ENCODE measurements at regions not wholly inside any gene's neighbourhood (a gene's known extent, or its start where the extent isn't known, plus 50 kb on each side); places are given as distances from the start of the nearest gene placed in this dataset.

DNA sequence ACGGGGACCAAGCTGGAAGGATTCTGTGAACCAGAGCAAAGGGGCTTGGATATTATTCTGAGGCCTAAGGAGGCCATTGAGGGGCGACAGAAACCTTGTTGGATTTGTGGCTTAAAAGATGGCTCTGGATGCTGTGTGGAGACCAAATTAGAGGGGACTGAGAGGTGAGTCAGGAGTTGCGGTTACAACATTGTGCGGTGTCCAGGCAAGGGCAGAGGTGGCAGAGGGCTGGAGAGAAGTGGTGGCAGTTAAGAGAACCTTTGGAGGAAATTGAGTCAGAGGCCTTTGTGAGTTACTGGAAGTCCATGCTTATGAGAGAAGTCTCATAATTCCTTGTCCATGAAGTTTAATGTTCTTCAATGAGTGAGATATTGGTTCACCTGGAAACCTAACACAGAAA is 143.2 kb downstream of the FAM43A start:
- no peak overlapping the region for H3K27ac Mint-ChIP-seq

DNA sequence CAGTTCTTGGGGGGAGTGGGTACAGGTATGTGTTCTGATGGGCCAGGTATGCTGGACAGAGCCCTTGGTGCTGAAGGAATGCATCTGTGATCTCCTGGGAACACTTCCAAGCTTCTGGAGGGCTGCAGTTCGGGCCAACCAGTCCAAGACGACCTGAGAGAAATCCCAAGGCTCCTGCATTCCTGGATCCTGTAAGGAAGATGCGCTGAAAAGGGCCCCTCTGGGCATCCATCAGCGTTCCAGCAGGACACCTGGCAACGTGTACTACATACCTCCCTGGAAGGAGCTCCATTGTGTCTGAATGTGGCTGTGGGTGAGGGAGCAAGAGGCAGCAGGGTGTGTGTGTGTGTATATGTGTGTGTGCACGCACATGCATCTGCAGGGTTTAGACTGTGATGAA is 144.7 kb downstream of the FAM43A start:
- no peaks in the 10 kb centered on the region for H3K4me1 Mint-ChIP-seq
- H3K27ac Mint-ChIP-seq: no peak overlapping the region
- no peak overlapping the region for H3K4me3 Mint-ChIP-seq
- peaks cover 2% of the 10 kb centered on the region for H3K27me3 Mint-ChIP-seq
- no peak for ATAC-seq (replicated peaks)
- H3K9me3 Mint-ChIP-seq: no peaks in the 10 kb centered on the region
- no peaks in the 10 kb centered on the region for H3K36me3 Mint-ChIP-seq (ENCODE audit: low read depth)

More for the DNA sequence above, 143.2 kb downstream of the FAM43A start:
- H3K36me3 Mint-ChIP-seq (ENCODE audit: low read depth): no peaks in the 10 kb centered on the region
- H3K4me1 Mint-ChIP-seq: no peaks in the 10 kb centered on the region
- H3K27me3 Mint-ChIP-seq: peaks cover 2% of the 10 kb centered on the region
- no peaks in the 10 kb centered on the region for H3K9me3 Mint-ChIP-seq
- no peak overlapping the region for H3K4me3 Mint-ChIP-seq
- ATAC-seq (replicated peaks): no peak

DNA sequence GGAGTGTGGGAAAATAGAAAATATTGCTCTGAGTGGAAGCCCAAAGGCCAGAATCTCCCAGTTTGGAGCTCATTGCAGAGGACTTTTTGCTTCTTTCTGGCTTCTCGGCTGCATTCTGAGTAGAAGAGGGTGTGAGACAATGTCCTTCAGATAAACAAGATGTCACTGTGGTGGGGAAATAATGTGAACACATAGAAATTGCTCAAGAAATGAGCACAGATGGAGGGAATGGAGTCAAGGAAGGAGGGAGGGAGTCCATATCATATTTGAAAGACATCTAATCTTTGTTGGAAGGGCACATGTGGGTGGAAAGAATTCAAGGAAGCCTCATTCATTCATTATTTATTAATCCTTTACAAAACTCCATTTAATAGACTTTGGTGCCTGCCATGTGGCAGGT is 145.3 kb downstream of the FAM43A start:
- Mint-ChIP-seq H3K4me1 (no peaks in the 10 kb centered on the region), H3K27ac (no peak overlapping the region), H3K4me3 (no peak overlapping the region), H3K27me3 (peaks cover 2% of the 10 kb centered on the region), H3K36me3 (ENCODE audit: low read depth) (no peaks in the 10 kb centered on the region), H3K9me3 (no peaks in the 10 kb centered on the region)
- no peak for ATAC-seq (replicated peaks)

DNA sequence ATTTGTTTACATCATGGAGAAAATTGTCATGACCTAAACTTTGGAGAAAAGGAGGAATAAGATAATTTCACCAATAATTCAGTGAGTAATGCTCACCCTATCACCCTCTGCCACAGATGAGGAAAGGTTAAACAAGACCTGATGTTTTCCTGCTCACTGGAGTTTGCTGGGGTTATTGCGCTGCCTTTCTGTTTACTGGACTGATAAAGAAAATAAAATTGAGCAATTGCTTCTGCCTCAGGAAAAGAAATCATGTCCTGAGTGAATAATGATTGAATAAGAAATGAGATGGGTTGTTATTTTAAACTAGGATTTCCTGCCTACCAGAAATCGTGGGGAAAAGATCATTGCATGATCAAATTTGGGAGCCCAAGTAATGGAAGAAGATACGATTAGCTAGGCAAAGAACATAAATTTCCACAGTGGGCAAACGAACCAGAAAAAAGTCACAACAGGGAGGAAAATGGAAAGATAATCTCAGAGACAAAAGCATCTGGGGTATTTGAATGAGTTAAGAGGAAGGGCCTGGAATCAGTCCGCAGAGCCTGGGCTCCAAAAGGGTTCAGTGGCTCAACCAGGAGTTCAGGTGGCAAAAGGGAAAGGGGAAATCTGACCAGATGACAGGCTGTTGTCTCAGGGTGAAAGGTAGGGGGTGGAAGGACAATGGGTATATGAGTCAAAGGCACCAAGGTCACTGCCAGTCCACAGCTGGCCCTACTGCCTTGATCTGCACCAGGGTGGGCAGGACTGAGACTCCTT is 146.8 kb downstream of the FAM43A start:
- Mint-ChIP-seq H3K9me3 (no peaks in the 10 kb centered on the region), H3K27me3 (peaks cover 2% of the 10 kb centered on the region), H3K36me3 (ENCODE audit: low read depth) (no peaks in the 10 kb centered on the region), H3K27ac (no peak overlapping the region), H3K4me1 (no peaks in the 10 kb centered on the region), H3K4me3 (no peak overlapping the region)
- ATAC-seq (replicated peaks): no peak

DNA sequence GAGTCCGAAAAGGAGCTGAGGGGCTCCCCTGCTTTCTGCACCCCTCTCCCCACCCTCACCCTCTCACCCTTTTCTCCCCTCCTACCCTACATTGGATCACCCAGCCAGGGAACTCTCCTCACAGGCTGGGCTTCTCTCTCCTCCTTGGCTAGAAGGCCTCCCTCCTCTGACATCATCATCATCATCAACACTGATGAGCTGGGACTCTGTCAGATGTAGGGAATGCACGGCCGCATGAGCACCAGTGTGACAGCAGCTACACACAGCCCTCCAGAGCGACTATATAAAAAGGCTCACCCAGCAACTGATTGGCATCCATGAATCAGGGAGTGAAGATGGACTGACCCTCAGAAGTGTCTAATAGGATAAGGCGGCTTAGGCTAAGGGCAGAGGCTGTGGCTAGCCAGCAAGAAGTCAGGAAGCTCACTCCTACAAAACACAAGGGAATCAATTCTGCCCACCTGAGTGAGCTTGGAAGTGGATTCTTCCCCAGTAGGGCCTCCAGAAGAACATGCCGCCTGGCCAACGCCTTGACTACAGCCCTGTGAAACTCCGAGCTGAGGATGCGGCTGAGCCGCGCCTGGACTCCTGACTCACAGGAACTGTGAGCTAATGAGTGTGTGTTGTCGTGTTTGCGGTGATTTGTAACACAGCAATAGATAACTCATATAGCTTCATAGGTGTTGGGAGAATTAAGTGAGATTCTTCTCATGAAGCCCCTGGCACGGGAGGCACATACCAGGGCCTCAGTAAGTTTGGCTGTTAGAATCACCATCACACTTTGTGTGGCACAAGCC is 147.6 kb downstream of the FAM43A start:
- Mint-ChIP-seq H3K4me3 (no peak overlapping the region), H3K9me3 (no peaks in the 10 kb centered on the region), H3K27me3 (peaks cover 2% of the 10 kb centered on the region), H3K4me1 (no peaks in the 10 kb centered on the region), H3K36me3 (ENCODE audit: low read depth) (no peaks in the 10 kb centered on the region), H3K27ac (no peak overlapping the region)
- no peak for ATAC-seq (replicated peaks)

DNA sequence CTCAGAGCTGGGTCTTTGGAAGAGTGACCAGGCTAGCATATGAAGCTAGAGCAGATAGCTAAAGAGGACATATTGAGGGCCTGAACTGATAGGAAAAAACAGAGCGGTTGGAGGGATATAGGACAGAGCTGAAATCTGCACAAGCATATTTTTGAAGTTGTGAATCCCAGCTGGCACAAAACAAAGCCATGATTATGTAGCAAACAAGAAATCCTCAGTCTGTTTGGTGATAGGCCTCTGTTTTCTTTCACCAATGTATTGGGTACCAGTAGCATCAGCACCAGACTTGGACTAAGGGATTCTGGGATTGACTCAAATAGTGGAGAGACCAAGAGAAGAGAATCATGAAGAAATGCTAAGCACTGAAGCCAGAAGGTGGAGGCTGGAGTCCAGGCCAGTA is 151.0 kb downstream of the FAM43A start:
- Mint-ChIP-seq H3K27ac (no peak overlapping the region), H3K4me1 (no peaks in the 10 kb centered on the region), H3K9me3 (no peaks in the 10 kb centered on the region), H3K27me3 (peaks cover 2% of the 10 kb centered on the region), H3K36me3 (ENCODE audit: low read depth) (no peaks in the 10 kb centered on the region), H3K4me3 (no peak overlapping the region)
- ATAC-seq (replicated peaks): no peak

DNA sequence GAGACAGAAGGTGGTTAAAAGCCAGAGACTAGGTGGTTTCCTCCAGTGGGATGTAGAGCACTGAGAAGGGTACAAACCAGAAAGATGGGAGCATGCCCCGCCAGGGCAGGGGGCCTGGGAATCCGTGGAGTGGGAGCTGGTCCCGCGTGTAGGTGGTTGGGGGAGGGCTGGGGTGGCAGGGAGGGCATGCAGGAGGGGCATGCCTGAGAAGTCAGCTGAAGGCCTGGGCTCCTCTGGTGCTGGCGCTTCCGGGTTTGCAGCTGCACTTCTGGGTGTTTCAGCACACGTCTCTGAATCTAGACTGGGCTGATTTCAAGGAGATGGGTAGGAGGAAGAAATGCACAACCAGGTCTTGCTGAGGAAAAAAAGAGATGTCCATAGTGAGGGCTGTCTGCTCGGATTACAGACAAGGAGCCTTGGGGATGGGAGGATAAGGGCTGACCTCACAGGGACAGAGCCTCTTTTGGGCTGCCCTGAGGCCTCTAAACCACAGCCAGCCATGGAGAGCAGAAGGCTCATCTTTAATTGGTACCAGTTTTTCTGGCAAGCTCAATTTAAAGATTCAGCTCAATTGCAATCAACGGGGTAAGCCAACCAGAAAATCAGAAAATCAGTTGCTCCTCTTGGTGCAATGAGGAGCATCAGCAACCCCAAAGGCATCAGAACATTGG is 151.9 kb downstream of the FAM43A start:
- Mint-ChIP-seq H3K9me3 (no peaks in the 10 kb centered on the region), H3K27me3 (no peaks in the 10 kb centered on the region), H3K27ac (no peak overlapping the region), H3K4me1 (no peaks in the 10 kb centered on the region), H3K4me3 (no peak overlapping the region), H3K36me3 (ENCODE audit: low read depth) (no peaks in the 10 kb centered on the region)
- ATAC-seq (replicated peaks): no peak

DNA sequence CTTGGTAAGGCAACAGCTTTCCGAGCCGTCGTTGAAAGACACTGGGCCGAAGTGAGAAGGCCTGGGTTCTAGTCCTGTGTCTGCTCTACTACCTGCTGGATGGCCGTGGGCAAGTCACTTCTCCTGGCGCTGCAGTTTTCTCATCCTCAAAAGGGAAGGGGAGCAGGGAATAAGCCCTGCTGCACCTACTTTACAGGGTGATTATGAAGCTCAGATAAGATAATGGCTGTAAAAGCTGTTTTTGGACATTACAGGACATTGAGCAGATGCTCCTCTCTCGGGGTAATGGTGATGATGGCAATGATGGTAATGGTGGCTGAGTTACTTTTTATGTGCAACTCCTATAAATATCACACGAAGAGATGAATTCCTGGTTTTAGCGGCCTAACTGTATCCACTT is 152.6 kb downstream of the FAM43A start:
- no peaks in the 10 kb centered on the region for H3K27me3 Mint-ChIP-seq
- ATAC-seq (replicated peaks): no peak
- H3K4me1 Mint-ChIP-seq: no peaks in the 10 kb centered on the region
- H3K4me3 Mint-ChIP-seq: no peak overlapping the region
- H3K36me3 Mint-ChIP-seq (ENCODE audit: low read depth): no peaks in the 10 kb centered on the region
- no peak overlapping the region for H3K27ac Mint-ChIP-seq
- no peaks in the 10 kb centered on the region for H3K9me3 Mint-ChIP-seq

DNA sequence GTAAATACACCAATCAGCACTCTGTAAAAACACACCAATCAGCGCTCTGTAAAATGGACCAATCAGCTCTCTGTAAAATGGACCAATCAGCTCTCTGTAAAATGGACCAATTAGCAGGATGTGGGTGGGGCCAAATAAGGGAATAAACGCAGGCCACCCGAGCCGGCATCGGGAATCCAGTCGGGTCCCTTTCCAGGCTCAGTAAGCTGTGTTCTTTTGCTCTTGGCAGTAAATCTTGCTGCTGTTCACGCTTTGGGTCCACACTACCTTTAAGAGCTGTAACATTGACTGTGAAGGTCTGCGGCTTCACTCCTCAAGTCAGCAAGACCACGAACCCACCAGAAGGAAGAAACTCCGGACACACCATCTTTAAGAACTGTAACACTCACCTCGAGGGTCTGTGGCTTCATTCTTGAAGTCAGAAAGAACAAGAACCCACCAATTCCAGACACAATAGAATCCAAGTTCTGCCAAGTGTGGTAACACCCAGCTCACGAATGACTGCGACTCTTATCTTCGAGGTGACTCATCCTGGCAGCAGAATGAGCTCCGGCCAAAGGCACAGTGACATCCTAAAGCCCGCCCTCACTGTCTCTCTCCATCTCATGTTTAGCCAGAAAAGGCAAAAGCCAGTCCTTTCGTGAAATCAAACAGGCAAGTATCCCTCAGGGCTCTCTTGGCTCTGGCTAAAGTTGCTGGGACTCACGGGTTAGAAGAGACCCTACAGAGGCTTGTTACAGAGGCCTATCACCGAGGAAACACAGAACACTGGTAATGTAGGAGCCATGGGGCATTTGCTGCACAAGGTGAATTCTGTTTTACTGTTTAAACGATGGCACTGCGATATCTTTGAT is 155.2 kb downstream of the FAM43A start:
- H3K36me3 Mint-ChIP-seq (ENCODE audit: low read depth): no peaks in the 10 kb centered on the region
- no peaks in the 10 kb centered on the region for H3K4me1 Mint-ChIP-seq
- H3K4me3 Mint-ChIP-seq: no peak overlapping the region
- no peaks in the 10 kb centered on the region for H3K9me3 Mint-ChIP-seq
- ATAC-seq (replicated peaks): no peak
- H3K27ac Mint-ChIP-seq: no peak overlapping the region
- peaks cover 3% of the 10 kb centered on the region for H3K27me3 Mint-ChIP-seq

DNA sequence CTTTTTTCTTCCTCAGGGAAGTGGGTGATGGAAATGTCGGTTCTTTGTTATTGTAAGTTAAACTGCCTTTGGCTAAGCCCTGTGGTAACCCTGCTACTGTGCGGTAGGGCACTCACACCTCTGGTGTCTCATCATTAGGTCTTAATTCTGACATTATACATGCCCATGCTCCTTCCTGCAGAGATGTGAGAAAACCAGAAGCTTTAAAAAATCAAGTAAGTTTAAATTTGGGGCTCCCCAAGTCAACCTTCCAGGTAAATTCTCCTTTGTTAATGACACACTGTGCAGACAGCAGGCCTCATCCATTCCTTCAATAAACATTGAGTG is 155.8 kb downstream of the FAM43A start:
- Mint-ChIP-seq H3K27me3 (peaks cover 3% of the 10 kb centered on the region), H3K9me3 (no peaks in the 10 kb centered on the region), H3K4me1 (no peaks in the 10 kb centered on the region), H3K4me3 (no peak overlapping the region), H3K27ac (no peak overlapping the region), H3K36me3 (ENCODE audit: low read depth) (no peaks in the 10 kb centered on the region)
- no peak for ATAC-seq (replicated peaks)

DNA sequence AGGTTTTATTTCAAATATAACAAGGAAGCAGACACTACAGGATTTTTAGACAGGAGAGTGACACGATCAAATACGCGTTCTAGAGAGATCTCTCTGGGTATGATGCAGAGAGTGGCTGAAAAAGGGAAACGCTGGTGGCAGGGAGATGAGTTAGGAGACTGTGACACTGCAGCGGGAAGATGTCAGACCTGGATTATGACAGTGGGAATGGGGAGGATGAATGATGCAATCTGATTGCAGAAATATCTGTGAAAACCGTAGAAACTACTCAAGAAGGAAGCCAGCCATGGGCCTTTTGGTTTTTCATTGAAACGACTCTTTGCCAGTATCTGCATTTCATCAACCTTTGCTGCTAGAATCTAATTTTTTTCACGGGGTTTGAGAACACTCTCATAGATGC is 157.9 kb downstream of the FAM43A start:
- ATAC-seq (replicated peaks): no peak
- H3K4me3 Mint-ChIP-seq: no peak overlapping the region
- no peaks in the 10 kb centered on the region for H3K4me1 Mint-ChIP-seq
- no peak overlapping the region for H3K27ac Mint-ChIP-seq
- H3K9me3 Mint-ChIP-seq: no peaks in the 10 kb centered on the region
- H3K27me3 Mint-ChIP-seq: peaks cover 3% of the 10 kb centered on the region
- H3K36me3 Mint-ChIP-seq (ENCODE audit: low read depth): no peaks in the 10 kb centered on the region

DNA sequence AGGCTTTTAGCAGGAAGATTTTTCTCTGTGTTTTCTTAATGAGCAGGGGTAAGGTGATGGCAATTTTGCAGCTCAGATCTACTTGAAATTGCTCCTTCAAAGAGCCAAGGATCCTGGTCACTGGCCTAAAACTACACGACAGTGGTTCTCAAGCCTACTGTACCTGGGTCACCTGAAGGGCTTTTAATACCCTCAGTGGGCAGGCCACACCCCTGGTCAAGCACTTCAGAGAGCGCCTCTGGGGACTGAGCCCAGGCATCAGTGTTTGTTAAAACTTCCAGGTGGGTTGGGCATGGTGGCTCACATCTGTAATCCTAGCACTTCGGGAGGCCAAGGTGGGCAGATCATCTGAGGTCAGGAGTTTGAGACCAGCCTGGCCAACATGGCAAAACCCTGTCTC is 158.4 kb downstream of the FAM43A start:
- peaks cover 3% of the 10 kb centered on the region for H3K27me3 Mint-ChIP-seq
- no peaks in the 10 kb centered on the region for H3K36me3 Mint-ChIP-seq (ENCODE audit: low read depth)
- H3K4me3 Mint-ChIP-seq: no peak overlapping the region
- H3K9me3 Mint-ChIP-seq: no peaks in the 10 kb centered on the region
- no peaks in the 10 kb centered on the region for H3K4me1 Mint-ChIP-seq
- no peak for ATAC-seq (replicated peaks)
- no peak overlapping the region for H3K27ac Mint-ChIP-seq

DNA sequence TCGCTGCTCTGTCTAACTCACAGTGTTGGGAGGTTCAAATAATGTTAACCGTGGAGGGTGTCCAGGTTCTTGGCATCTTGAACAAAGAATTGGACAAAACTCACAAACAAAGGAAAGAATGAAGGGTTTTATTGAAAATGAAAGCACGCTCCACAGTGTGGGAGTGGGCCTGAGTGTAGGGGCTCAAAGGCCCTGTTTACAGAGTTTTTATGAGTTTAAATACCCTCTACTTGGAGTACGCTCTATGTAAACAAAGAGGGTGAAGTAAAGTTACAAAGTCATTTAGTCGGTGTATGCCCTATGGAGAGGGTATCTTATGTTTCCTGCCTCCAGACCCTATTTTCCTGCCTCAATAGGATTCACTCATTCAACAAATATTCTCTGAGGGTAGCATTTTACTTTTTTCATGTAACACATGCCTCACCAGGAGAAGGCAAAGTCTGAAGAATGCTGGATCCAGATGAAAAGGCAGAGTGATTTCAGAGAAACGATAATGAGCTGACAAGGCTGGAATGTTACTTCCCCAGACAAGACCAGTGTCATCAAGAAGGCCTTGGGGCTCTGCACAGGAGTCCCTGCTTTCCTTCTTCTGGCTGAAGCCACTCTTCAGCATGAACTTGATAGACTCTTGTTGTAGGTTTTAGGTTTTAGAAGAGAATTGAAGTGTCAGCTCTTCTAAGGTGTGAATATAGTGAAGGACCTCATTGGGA is 163.6 kb downstream of the FAM43A start:
- no peak for ATAC-seq (replicated peaks)
- no peaks in the 10 kb centered on the region for H3K36me3 Mint-ChIP-seq (ENCODE audit: low read depth)

DNA sequence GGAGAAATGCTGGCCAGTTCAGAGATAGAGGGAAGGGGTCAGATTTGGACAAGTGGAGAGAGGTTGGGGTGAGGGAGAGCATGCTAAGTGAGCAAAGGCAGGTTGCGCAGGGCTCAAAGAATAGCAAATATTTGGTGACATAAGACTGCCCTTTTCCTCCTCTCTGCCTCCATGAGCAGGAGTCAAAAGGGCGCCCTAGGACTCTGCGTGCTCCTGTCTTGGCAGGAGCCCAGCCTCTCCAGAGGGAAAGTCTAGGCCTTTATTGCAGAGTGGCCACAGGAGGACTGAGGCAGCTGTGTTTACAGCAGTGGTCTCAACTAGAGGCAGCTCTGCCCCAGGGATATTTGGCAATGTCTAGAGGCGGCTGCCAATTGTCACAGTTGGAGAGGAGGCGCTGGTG is 165.6 kb downstream of the FAM43A start:
- Mint-ChIP-seq H3K27me3 (peaks cover 4% of the 10 kb centered on the region), H3K4me1 (no peaks in the 10 kb centered on the region)
- no peak for ATAC-seq (replicated peaks)

More for the DNA sequence above, 163.6 kb downstream of the FAM43A start:
- Mint-ChIP-seq H3K27me3 (peaks cover 3% of the 10 kb centered on the region), H3K9me3 (no peaks in the 10 kb centered on the region), H3K27ac (no peak overlapping the region), H3K4me3 (no peak overlapping the region), H3K4me1 (no peaks in the 10 kb centered on the region)

More for the DNA sequence above, 165.6 kb downstream of the FAM43A start:
- Mint-ChIP-seq H3K36me3 (ENCODE audit: low read depth) (no peaks in the 10 kb centered on the region), H3K9me3 (no peaks in the 10 kb centered on the region), H3K27ac (no peak overlapping the region), H3K4me3 (no peak overlapping the region)
